ENCODE measurements at regions not wholly inside any gene's neighbourhood (a gene's known extent, or its start where the extent isn't known, plus 50 kb on each side); places are given as distances from the start of the nearest gene placed in this dataset.

DNA sequence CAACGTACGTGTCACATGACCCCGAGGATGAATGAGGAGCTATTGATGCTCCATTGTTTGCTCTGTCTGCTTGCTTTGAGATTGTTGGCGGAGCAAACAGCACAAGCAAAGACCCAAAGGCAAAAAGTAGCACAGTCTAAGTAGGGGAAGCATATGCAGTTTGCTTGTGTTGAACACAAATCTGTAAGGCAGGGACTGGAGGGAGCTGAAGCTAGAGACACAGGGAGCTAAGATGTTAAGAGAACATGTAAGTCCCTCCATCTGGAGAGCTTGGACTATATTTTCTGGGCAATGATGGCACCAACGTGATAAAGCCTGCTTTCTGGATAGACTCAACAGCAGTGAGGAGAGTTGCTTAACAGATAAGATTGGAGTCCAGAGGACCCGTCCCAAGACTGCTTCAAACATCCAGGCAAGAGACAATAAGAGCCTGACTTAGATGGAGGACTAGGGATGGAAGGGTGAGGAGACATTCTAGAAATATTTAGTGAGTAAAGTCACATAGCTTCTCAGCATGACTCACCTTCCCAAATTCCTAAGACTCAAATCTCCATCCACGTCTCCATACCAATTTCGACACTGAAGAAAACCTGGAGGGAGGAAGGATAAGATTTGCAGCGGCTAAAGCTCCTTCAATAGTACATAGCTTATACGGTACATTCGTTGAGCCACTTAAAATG, 88.1 kb upstream of the KLF7 start:
- DNase-seq (ENCODE audit: low read depth): no peak
- H3K4me3 ChIP-seq (ENCODE audit: low read depth, low read length): no peak overlapping the region
- TF ChIP-seq, protein P1, sequence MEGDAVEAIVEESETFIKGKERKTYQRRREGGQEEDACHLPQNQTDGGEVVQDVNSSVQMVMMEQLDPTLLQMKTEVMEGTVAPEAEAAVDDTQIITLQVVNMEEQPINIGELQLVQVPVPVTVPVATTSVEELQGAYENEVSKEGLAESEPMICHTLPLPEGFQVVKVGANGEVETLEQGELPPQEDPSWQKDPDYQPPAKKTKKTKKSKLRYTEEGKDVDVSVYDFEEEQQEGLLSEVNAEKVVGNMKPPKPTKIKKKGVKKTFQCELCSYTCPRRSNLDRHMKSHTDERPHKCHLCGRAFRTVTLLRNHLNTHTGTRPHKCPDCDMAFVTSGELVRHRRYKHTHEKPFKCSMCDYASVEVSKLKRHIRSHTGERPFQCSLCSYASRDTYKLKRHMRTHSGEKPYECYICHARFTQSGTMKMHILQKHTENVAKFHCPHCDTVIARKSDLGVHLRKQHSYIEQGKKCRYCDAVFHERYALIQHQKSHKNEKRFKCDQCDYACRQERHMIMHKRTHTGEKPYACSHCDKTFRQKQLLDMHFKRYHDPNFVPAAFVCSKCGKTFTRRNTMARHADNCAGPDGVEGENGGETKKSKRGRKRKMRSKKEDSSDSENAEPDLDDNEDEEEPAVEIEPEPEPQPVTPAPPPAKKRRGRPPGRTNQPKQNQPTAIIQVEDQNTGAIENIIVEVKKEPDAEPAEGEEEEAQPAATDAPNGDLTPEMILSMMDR (IDR thresholded peaks at IDR 0.05; ENCODE audit: low read depth, low read length, missing control alignments): no peak

DNA sequence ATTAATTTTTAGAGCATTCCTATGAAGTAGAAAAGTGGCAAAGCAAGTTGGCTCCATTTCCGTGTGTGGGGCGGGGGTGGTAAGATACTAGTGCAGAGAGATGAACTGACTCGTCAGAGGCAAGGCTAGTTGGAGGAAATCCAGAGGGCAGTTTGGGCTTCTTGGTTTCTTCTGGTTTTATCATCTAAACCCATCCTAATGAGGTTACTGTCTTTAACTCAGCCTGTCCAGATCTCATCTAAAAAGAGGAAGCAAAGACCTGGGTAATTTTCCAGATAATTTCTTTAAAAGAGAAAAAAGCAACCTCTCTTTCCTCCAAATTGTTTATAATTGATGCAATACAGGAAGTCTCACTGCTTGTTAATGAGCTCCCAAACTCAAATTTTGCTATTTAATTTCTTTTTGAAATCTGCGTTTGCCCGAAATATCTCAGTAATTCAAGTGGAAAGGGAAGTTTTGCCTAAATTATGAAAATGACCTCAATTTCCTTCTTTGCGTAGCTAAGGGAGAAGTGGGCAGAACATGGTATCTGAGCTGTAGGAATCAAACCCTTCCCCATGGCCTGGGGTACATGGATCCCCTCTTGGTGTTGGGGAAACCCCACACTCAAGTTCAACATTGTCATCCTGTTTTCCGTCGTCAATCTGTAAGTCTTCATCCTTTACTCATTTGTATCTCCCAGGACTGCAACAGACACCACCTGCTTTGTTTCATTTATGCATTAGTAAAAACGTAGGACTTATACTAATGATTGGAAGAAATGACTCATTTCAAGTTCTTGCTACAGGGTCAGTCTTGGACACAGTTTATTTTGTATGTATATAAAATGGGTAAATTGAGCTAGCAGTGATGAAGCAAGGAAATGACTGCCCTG, 89.1 kb upstream of the KLF7 start:
- H3K4me3 ChIP-seq (ENCODE audit: low read depth, low read length): no peak overlapping the region
- TF ChIP-seq, protein P1 (IDR thresholded peaks at IDR 0.05; ENCODE audit: low read depth, low read length, missing control alignments): no peak
- no peak for DNase-seq (ENCODE audit: low read depth)

DNA sequence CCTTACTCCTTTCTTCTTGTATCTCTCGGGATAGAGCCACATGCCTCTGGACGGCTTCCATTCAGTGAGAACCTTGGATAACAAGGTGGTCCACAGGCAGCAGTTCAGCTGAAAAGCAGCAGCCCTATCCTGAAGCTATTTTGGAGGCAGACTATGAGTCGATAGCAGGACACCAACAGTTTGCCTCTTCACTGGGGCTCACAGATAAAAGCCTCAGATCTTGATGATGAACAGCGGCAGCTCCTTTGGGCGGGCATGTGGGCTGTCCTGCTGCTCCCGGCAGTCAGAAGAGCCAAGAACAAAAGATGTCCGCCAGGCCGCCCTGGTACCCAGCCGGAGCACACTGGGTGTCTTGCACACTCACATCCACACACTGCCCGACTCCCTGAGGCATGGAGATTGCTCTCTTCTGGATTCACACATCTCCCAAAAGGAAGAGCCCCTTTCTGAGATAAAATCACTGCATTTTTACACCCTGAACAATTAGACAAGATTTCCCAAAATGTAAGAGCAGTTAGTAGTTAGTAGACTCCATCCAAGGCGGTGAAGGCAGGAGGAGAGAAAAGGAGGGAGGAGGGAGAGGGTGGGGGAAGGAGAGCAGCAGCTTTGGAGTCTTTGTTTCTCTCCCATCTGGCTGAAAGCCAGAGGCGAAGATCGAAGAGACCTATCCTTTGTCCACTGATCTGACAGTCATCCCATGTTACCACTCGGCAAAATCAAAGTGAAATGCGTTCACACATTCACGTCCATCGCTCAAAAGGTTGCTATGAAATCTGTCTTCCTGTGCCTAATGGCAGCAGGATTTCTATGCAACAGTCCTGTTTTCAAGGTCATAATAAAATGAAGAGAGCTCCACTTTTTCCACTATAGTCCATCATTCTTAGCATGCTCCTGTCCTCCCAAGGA, 90.1 kb upstream of the KLF7 start:
- DNase-seq (ENCODE audit: low read depth): no peak
- TF ChIP-seq, protein P1 (IDR thresholded peaks at IDR 0.05; ENCODE audit: low read depth, low read length, missing control alignments): no peak

GRCh38 chr2:207256476-207257207, 90.9 kb upstream of the KLF7 start:
- TF ChIP-seq, protein P1 (IDR thresholded peaks at IDR 0.05; ENCODE audit: low read depth, low read length, missing control alignments): no peak
- DNase-seq (ENCODE audit: low read depth): no peak
- H3K4me3 ChIP-seq (ENCODE audit: low read depth, low read length): no peak overlapping the region

More for the DNA sequence above, 90.1 kb upstream of the KLF7 start:
- no peak overlapping the region for H3K4me3 ChIP-seq (ENCODE audit: low read depth, low read length)

GRCh38 chr2:207257251-207258250, 91.8 kb upstream of the KLF7 start:
- no peak for DNase-seq (ENCODE audit: low read depth)
- H3K4me3 ChIP-seq (ENCODE audit: low read depth, low read length): no peak overlapping the region
- TF ChIP-seq, protein P1 (IDR thresholded peaks at IDR 0.05; ENCODE audit: low read depth, low read length, missing control alignments): no peak

Measured in GM12864 (cell line).